PC-3 (cell line): ENCODE measurements at regions not wholly inside any gene's neighbourhood (a gene's known extent, or its start where the extent isn't known, plus 50 kb on each side); places are given as distances from the start of the nearest gene placed in this dataset.

Experiments
- CTCF ChIP-seq: fragments of 300-600 bp; sonication (generic); conservative IDR thresholded peaks from 2 replicates; pipeline ENCODE4 v1.5.1; 2017; ENCODE audit warnings: antibody characterized with exemption, low read depth, mild to moderate bottlenecking, low read length
- EZH2 ChIP-seq: fragments of 300-600 bp; sonication (generic); IDR thresholded peaks from one replicate; pipeline ENCODE4 v1.6.1; 2017; ENCODE audit warnings: antibody characterized with exemption, mild to moderate bottlenecking, low read length; ENCODE audit not compliant: unreplicated experiment

- no peak for TF ChIP-seq CTCF
- TF ChIP-seq EZH2 = no peak
Measured at GRCh38 chr3:159584421-159584820, 404.2 kb upstream of the IL12A start.
